Ovary (tissue), 7 donors: ENCODE measurements at regions not wholly inside any gene's neighbourhood (a gene's known extent, or its start where the extent isn't known, plus 50 kb on each side); places are given as distances from the start of the nearest gene placed in this dataset.

Experiments
- DNase-seq, 5 donors: peaks; one replicate each; pipeline ENCODE4 v3.0.0-alpha.2; 2019 to 2020
- H3K27ac ChIP-seq, 2 donors: fragments of 200-600 bp; one replicate each; pipeline versions ENCODE4 v1.5.1 to v1.8.0; 2019 to 2022
- H3K27me3 ChIP-seq: fragments of 200-600 bp; one replicate; pipeline ENCODE4 v1.8.0; 2022
- H3K36me3 ChIP-seq: fragments of 200-600 bp; sonication (generic); one replicate; pipeline ENCODE4 v1.5.1; 2019
- H3K4me1 ChIP-seq: one replicate; pipeline ENCODE4 v1.8.1; 2013; ENCODE audit warnings: mild to moderate bottlenecking, moderate library complexity; ENCODE audit not compliant: insufficient read depth
- H3K4me3 ChIP-seq: fragments of 200-600 bp; sonication (generic); one replicate; pipeline ENCODE4 v1.5.1; 2017
- H3K9me3 ChIP-seq, 2 donors: fragments of 200-600 bp in 1 of 2; sonication (generic) in 1 of 2; one replicate each; pipeline versions ENCODE4 v1.5.1 to v1.8.1; 2013 to 2019; ENCODE audit warnings: mild to moderate bottlenecking in 1 of 2, moderate library complexity in 1 of 2
- EP300 ChIP-seq: sonication (generic); formaldehyde crosslinking; IDR thresholded peaks from one replicate; pipeline ENCODE4 v1.6.1; 2017; ENCODE audit warnings: antibody characterized with exemption
- POLR2A ChIP-seq: fragments of 450-650 bp; IDR thresholded peaks from one replicate; pipeline ENCODE4 v1.6.1; 2017; ENCODE audit warnings: antibody characterized with exemption, mild to moderate bottlenecking, moderate library complexity
- WGBS, 3 donors: extraction: QIAGEN DNeasy Blood & Tissue Kit in 1 of 3; methylation state at CpG; one replicate each; pipeline versions ENCODE4 v1.1.5 to v1.1.7; 2013 to 2017; 5-methylcytosine and 5-hydroxymethylcytosine counted together
- intact Hi-C, 4 donors: fragments of 100-400 bp; cut with DNase I; formaldehyde crosslinking; loops; one replicate each; pipeline versions ENCODE4 v1.11.0 to v1.15.1; 2022 to 2023
- TF ChIP-seq, protein P1 (sequence below), 3 donors: fragments of 450-650 bp in 2 of 3; fragments of 200-600 bp in 1 of 3; IDR thresholded peaks; one replicate each; pipeline versions ENCODE4 v1.5.1 to v1.8.0; 2016 to 2022; ENCODE audit warnings: antibody characterized with exemption in 3 of 3, mild to moderate bottlenecking in 1 of 3
- donor health status: DM: no; HTN: no; CAD: no; lungs with moderate emphysema.
- donor health status: DM: no; HTN: no; CAD: no.
- donor health status: Bipolar disorder and iron deficiency.
- donor health status: DM: no; HTN: no; CAD: no.
- donor health status: DM: yes; HTN: yes; CAD: no.

GRCh38 chr4:81826817-81827424 lies 355.2 kb upstream of the RASGEF1B start:
- intact Hi-C loops = no loop called here

GRCh38 chr4:81826335-81826734 lies 354.6 kb upstream of the RASGEF1B start:
- TF ChIP-seq EP300 (no peak), POLR2A (no peak)
- TF ChIP-seq, protein P1, sequence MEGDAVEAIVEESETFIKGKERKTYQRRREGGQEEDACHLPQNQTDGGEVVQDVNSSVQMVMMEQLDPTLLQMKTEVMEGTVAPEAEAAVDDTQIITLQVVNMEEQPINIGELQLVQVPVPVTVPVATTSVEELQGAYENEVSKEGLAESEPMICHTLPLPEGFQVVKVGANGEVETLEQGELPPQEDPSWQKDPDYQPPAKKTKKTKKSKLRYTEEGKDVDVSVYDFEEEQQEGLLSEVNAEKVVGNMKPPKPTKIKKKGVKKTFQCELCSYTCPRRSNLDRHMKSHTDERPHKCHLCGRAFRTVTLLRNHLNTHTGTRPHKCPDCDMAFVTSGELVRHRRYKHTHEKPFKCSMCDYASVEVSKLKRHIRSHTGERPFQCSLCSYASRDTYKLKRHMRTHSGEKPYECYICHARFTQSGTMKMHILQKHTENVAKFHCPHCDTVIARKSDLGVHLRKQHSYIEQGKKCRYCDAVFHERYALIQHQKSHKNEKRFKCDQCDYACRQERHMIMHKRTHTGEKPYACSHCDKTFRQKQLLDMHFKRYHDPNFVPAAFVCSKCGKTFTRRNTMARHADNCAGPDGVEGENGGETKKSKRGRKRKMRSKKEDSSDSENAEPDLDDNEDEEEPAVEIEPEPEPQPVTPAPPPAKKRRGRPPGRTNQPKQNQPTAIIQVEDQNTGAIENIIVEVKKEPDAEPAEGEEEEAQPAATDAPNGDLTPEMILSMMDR (IDR thresholded peaks at IDR 0.05) = no peak
- no peak for DNase-seq
- intact Hi-C loops = no loop called here
- Histone ChIP-seq H3K27ac (no peak overlapping the region), H3K4me1 (no peaks in the 10 kb centered on the region), H3K4me3 (no peak overlapping the region), H3K36me3 (no peaks in the 10 kb centered on the region), H3K27me3 (no peaks in the 10 kb centered on the region), H3K9me3 (no peaks in the 10 kb centered on the region)
- WGBS, 3 donors = 57 to 83% (median 68%) methylated on average over 1 of the region's 1 CpG

More at GRCh38 chr4:81826817-81827424, 355.2 kb upstream of the RASGEF1B start:
- Histone ChIP-seq H3K36me3 (no peaks in the 10 kb centered on the region), H3K9me3 (no peaks in the 10 kb centered on the region), H3K4me1 (no peaks in the 10 kb centered on the region), H3K27me3 (no peaks in the 10 kb centered on the region), H3K27ac (no peak overlapping the region), H3K4me3 (no peak overlapping the region)
- TF ChIP-seq EP300 (no peak), POLR2A (no peak)
- TF ChIP-seq, protein P1 (IDR thresholded peaks at IDR 0.05) = no peak
- WGBS, 3 donors = 75 to 88% (median 82%) methylated on average over 6 of the region's 6 CpGs
- DNase-seq = no peak

DNA sequence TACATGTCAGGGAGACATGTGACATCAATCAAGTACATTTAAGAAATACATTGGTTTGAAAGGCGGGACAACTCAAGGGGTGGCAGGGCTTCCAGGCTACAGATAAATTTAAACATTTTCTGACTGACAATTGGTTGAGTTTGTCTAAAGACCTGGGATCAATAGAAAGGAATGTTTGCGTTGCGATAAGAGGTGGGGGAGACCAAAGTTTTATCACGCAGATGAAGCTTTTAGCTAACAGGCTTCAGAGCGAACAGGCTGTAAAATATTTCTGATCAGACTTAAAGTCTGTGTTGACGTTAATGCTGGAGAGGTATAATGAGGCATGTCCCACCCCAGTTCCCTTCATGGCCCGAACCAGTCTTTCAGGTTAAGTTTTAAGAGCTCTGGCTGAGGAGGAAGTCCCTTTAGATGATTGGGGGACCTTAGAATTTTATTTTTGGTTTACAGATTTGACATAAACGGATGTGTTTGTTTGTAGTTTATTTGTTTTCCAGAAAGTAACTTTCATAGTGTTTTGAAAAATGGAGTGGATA lies 346.7 kb upstream of the RASGEF1B start:
- H3K4me1 ChIP-seq = no peaks in the 10 kb centered on the region
- H3K9me3 ChIP-seq = no peaks in the 10 kb centered on the region
- DNase-seq = no peak
- 75% methylated on average over 8 of the region's 8 CpGs for WGBS, 3 donors
- H3K27ac ChIP-seq = no peak overlapping the region
- no peak overlapping the region for H3K4me3 ChIP-seq
- TF ChIP-seq EP300 = no peak
- TF ChIP-seq, protein P1 (IDR thresholded peaks at IDR 0.05) = no peak
- H3K27me3 ChIP-seq = no peaks in the 10 kb centered on the region
- H3K36me3 ChIP-seq = no peaks in the 10 kb centered on the region
- intact Hi-C loops = no loop called here

DNA sequence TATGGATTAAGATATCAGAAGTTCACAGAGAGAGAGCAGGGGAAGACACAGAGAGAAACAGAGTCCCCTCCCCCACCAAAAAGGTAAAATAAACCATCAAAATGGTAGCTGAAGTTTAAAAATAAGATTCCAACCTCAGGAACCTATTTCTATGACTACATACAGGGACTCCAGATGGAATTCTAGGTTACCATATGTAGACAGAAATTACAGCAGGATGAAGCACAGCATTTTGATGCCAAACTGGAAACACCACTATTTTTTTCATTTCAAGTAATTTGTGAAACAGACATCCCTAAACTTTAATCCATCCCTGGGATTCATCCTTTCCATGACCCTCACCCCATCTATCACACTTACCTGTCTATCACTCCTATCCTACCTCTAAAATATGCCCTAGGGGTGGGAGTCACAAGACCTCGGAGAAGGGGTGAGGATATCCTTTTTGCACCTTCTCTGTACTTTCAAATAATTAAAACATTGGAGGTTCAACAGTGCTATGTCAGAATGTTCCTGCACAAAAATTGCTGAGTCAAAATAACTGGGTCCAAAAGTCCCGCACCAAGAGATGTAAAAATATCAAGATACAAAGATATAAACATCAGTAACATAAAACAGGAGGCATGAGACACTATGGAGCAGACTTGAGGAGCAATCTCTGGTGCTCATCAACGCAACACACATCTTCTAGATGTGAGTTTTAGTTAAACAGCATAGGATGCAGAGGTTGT lies 344.5 kb upstream of the RASGEF1B start:
- no peak overlapping the region for H3K27ac ChIP-seq
- intact Hi-C loops = no loop called here
- no peaks in the 10 kb centered on the region for H3K9me3 ChIP-seq
- TF ChIP-seq, protein P1 (IDR thresholded peaks at IDR 0.05) = no peak
- TF ChIP-seq EP300 (no peak), POLR2A (no peak)
- no peaks in the 10 kb centered on the region for H3K36me3 ChIP-seq
- no peaks in the 10 kb centered on the region for H3K27me3 ChIP-seq
- no peaks in the 10 kb centered on the region for H3K4me1 ChIP-seq
- no peak overlapping the region for H3K4me3 ChIP-seq
- 85 to 92% (median 89%) methylated on average over 3 of the region's 3 CpGs for WGBS, 3 donors
- DNase-seq = no peak
